ENCODE measurements at regions not wholly inside any gene's neighbourhood (a gene's known extent, or its start where the extent isn't known, plus 50 kb on each side); places are given as distances from the start of the nearest gene placed in this dataset.

DNA sequence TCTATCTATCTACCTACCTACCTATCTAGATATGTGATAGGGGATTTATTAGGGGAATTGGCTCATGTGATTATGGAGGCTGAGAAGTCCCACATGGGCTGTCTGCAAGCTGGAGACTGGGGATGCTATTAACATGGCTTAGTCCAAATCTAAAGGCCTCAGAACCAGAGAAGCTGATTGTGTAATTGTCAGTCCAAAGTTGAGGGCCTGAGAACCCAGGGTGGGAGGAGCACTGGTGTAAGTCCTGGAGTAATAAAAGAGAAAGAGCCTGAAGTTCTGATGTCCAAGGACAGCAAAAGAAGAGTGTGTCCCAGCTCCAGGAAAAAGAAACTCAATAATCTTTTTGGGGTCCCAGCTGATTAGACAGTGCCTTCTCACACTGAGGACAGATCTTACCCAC, 98.5 kb upstream of the SEL1L start:
- Mint-ChIP-seq H3K4me3 (no peak overlapping the region), H3K9me3 (peaks cover 5% of the 10 kb centered on the region), H3K4me1 (peaks cover under 1% of the 10 kb centered on the region)

GRCh38 chr14:81633496-81633895, 99.8 kb upstream of the SEL1L start:
- Mint-ChIP-seq H3K9me3 (peaks cover 5% of the 10 kb centered on the region), H3K36me3 (ENCODE audit: low read depth) (no peaks in the 10 kb centered on the region), H3K27me3 (ENCODE audit: low read depth) (no peaks in the 10 kb centered on the region), H3K27ac (ENCODE audit: unreplicated experiment) (no peak overlapping the region), H3K4me1 (peaks cover 5% of the 10 kb centered on the region), H3K4me3 (no peak overlapping the region)
- DNase-seq (ENCODE audit: low read depth, low spot score): no peak
- TF ChIP-seq CTCF (conservative IDR thresholded peaks at IDR 0.05): no peak

More for the DNA sequence above, 98.5 kb upstream of the SEL1L start:
- TF ChIP-seq CTCF (conservative IDR thresholded peaks at IDR 0.05): no peak
- Mint-ChIP-seq H3K27ac (ENCODE audit: unreplicated experiment) (no peak overlapping the region), H3K27me3 (ENCODE audit: low read depth) (no peaks in the 10 kb centered on the region), H3K36me3 (ENCODE audit: low read depth) (no peaks in the 10 kb centered on the region)
- no peak for DNase-seq (ENCODE audit: low read depth, low spot score)

- TF ChIP-seq CTCF (conservative IDR thresholded peaks at IDR 0.05): no peak
- Mint-ChIP-seq H3K27ac (ENCODE audit: unreplicated experiment) (no peak overlapping the region), H3K4me1 (peaks cover 23% of the 10 kb centered on the region), H3K9me3 (peaks cover 5% of the 10 kb centered on the region), H3K4me3 (no peak overlapping the region), H3K27me3 (ENCODE audit: low read depth) (no peaks in the 10 kb centered on the region), H3K36me3 (ENCODE audit: low read depth) (no peaks in the 10 kb centered on the region)
- no peak for DNase-seq (ENCODE audit: low read depth, low spot score)
Measured at GRCh38 chr14:81637639-81638038, 104.0 kb upstream of the SEL1L start.

DNA sequence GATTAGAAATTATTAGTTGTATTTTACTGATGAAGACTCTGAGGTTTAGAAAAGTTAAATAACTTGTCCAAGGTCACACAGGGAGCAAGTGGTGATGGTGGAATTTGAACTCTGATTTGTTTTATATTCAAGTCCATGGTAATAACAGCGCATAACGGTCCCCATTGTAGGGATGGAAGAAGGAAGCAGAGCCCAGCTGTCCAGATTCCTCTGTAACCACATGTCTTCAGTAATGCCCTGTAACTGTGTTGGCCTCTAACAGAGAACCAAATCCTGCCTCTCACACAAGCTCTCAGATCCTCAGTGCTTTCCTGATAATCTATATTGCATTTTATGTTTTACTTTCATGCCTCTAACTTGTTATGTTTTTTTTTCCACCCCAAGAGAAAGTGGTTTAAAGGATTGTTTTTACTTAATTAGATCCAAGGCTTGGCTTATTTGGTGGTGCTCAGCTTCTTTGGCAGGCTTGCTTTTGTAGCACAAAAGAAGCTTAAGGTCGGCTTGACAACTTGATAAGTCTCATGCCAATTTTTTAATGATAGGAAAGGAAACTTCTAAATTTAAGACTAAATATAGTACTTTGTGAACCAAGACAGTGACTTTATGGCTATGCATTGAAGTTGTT, 105.1 kb upstream of the SEL1L start:
- H3K36me3 Mint-ChIP-seq (ENCODE audit: low read depth): no peaks in the 10 kb centered on the region
- H3K4me3 Mint-ChIP-seq: no peak overlapping the region
- H3K9me3 Mint-ChIP-seq: peaks cover 3% of the 10 kb centered on the region
- no peak overlapping the region for H3K27ac Mint-ChIP-seq (ENCODE audit: unreplicated experiment)
- peaks cover 23% of the 10 kb centered on the region for H3K4me1 Mint-ChIP-seq
- no peak for TF ChIP-seq CTCF (conservative IDR thresholded peaks at IDR 0.05)
- H3K27me3 Mint-ChIP-seq (ENCODE audit: low read depth): no peaks in the 10 kb centered on the region
- DNase-seq (ENCODE audit: low read depth, low spot score): no peak

- H3K27me3 Mint-ChIP-seq (ENCODE audit: low read depth): no peaks in the 10 kb centered on the region
- TF ChIP-seq CTCF (conservative IDR thresholded peaks at IDR 0.05): no peak
- no peak overlapping the region for H3K27ac Mint-ChIP-seq (ENCODE audit: unreplicated experiment)
- H3K9me3 Mint-ChIP-seq: peaks cover 8% of the 10 kb centered on the region
- H3K4me1 Mint-ChIP-seq: peaks cover 30% of the 10 kb centered on the region
- no peaks in the 10 kb centered on the region for H3K36me3 Mint-ChIP-seq (ENCODE audit: low read depth)
- no peak overlapping the region for H3K4me3 Mint-ChIP-seq
- DNase-seq (ENCODE audit: low read depth, low spot score): no peak
Measured at GRCh38 chr14:81653626-81654025, 120.0 kb upstream of the SEL1L start.
